Stimulated activated CD8-positive, alpha-beta memory T cell treated with anti-CD3 and anti-CD28 coated beads, Interleukin-12 subunit alpha, Interleukin-12 subunit beta, amount 100 ng/mL, for 1 hour (primary cell): ENCODE measurements at regions not wholly inside any gene's neighbourhood (a gene's known extent, or its start where the extent isn't known, plus 50 kb on each side); places are given as distances from the start of the nearest gene placed in this dataset.

Experiments used
- DNase-seq: peaks from one replicate; pipeline ENCODE4 v3.0.0-alpha.2; 2020; ENCODE audit warnings: low read depth

- no peak for DNase-seq
Measured at GRCh38 chr3:34183114-34183513, 384.7 kb downstream of the PDCD6IP start.

GRCh38 chr3:34183611-34184340 lies 385.3 kb downstream of the PDCD6IP start:
- DNase-seq, result no peak

GRCh38 chr3:34185301-34185700 lies 386.9 kb downstream of the PDCD6IP start:
- DNase-seq, result no peak

GRCh38 chr3:34189133-34189532 lies 390.7 kb downstream of the PDCD6IP start:
- no peak for DNase-seq

- DNase-seq, result no peak
Measured at GRCh38 chr3:34196914-34197313, 398.5 kb downstream of the PDCD6IP start.

GRCh38 chr3:34198309-34198708 lies 399.9 kb downstream of the PDCD6IP start:
- no peak for DNase-seq

GRCh38 chr3:34200576-34200975 lies 402.1 kb downstream of the PDCD6IP start:
- DNase-seq, result no peak

GRCh38 chr3:34202975-34203374 lies 404.5 kb downstream of the PDCD6IP start:
- no peak for DNase-seq

GRCh38 chr3:34203386-34203785 lies 405.0 kb downstream of the PDCD6IP start:
- no peak for DNase-seq

- DNase-seq, result no peak
Measured at GRCh38 chr3:34207002-34207401, 408.6 kb downstream of the PDCD6IP start.

GRCh38 chr3:34207806-34208205 lies 409.4 kb downstream of the PDCD6IP start:
- no peak for DNase-seq

- DNase-seq, result no peak
Measured at GRCh38 chr3:34212175-34212574, 413.7 kb downstream of the PDCD6IP start.

- no peak for DNase-seq
Measured at GRCh38 chr3:34212656-34213055, 414.2 kb downstream of the PDCD6IP start.

GRCh38 chr3:34213478-34213877 lies 415.0 kb downstream of the PDCD6IP start:
- no peak for DNase-seq

GRCh38 chr3:34216711-34217335 lies 418.4 kb downstream of the PDCD6IP start:
- no peak for DNase-seq

- no peak for DNase-seq
Measured at GRCh38 chr3:34218706-34219385, 420.4 kb downstream of the PDCD6IP start.

- DNase-seq, result no peak
Measured at GRCh38 chr3:34219556-34219955, 421.1 kb downstream of the PDCD6IP start.

- DNase-seq, result no peak
Measured at GRCh38 chr3:34225821-34226366, 427.5 kb downstream of the PDCD6IP start.

GRCh38 chr3:34229876-34230275 lies 431.4 kb downstream of the PDCD6IP start:
- DNase-seq, result no peak

GRCh38 chr3:34235096-34235495 lies 436.7 kb downstream of the PDCD6IP start:
- no peak for DNase-seq

- DNase-seq, result no peak
Measured at GRCh38 chr3:34237946-34238345, 439.5 kb downstream of the PDCD6IP start.

- DNase-seq, result no peak
Measured at GRCh38 chr3:34238407-34238806, 440.0 kb downstream of the PDCD6IP start.

- DNase-seq, result no peak
Measured at GRCh38 chr3:34239287-34239686, 440.9 kb downstream of the PDCD6IP start.
